ENCODE measurements at regions not wholly inside any gene's neighbourhood (a gene's known extent, or its start where the extent isn't known, plus 50 kb on each side); places are given as distances from the start of the nearest gene placed in this dataset.
A peak's percentile ranks its signal among the peaks of the same experiment; 100 is the strongest.

- DNase-seq = no peak
- H3K4me1 Mint-ChIP-seq = peaks cover 0 to 7% (median 2%) of the 10 kb centered on the region in 4 donors
- CTCF ChIA-PET (ENCODE audit: partially characterized antibody) = no interaction called here
- no peaks in the 10 kb centered on the region for H3K4me1 ChIP-seq (ENCODE audit: insufficient read depth, low read length)
- H3K4me3 Mint-ChIP-seq = no peak overlapping the region
- no peaks in the 10 kb centered on the region for H3K36me3 Mint-ChIP-seq
- H3K27ac Mint-ChIP-seq = no peak overlapping the region
- H3K27me3 ChIP-seq (ENCODE audit: insufficient read depth, low read length) = peaks cover 4% of the 10 kb centered on the region
- H3K27ac ChIP-seq (ENCODE audit: low read depth, low read length) = no peak overlapping the region
- no peaks in the 10 kb centered on the region for H3K36me3 ChIP-seq (ENCODE audit: insufficient read depth, low read length)
- peaks cover 0 to 3% (median 0%) of the 10 kb centered on the region in 8 donors for H3K9me3 Mint-ChIP-seq
- H3K9me3 ChIP-seq (ENCODE audit: control insufficient read depth in 1 of 2, low read length in 2 of 2) = no peaks in the 10 kb centered on the region
- no peak overlapping the region for H3K4me3 ChIP-seq (ENCODE audit: low read length in 2 of 2)
- POLR2A ChIA-PET (ENCODE audit: partially characterized antibody) = no interaction called here
- intact Hi-C loops (cut with micrococcal nuclease) = no loop called here
- H3K27me3 Mint-ChIP-seq = peaks cover 29 to 35% of the 10 kb centered on the region in 2 donors
Observed at GRCh38 chr13:111532111-111532510, 211.7 kb downstream of the TEX29 start.

GRCh38 chr13:111533900-111534683 is 213.7 kb downstream of the TEX29 start:
- intact Hi-C loops (cut with micrococcal nuclease) = no loop called here

GRCh38 chr13:111534751-111535522 is 214.5 kb downstream of the TEX29 start:
- peaks cover 29 to 31% of the 10 kb centered on the region in 2 donors for H3K27me3 Mint-ChIP-seq

More at GRCh38 chr13:111533900-111534683, 213.7 kb downstream of the TEX29 start:
- H3K27me3 Mint-ChIP-seq = peaks cover 29 to 33% of the 10 kb centered on the region in 2 donors
- no peak overlapping the region for H3K4me3 ChIP-seq (ENCODE audit: low read length in 2 of 2)
- CTCF ChIA-PET (ENCODE audit: partially characterized antibody) = no interaction called here
- no peaks in the 10 kb centered on the region for H3K36me3 ChIP-seq (ENCODE audit: insufficient read depth, low read length)
- H3K27ac ChIP-seq (ENCODE audit: low read depth, low read length) = no peak overlapping the region
- no peaks in the 10 kb centered on the region for H3K36me3 Mint-ChIP-seq
- H3K4me3 Mint-ChIP-seq = no peak overlapping the region
- no peak for DNase-seq
- peaks cover 0 to 7% (median 2%) of the 10 kb centered on the region in 4 donors for H3K4me1 Mint-ChIP-seq
- POLR2A ChIA-PET (ENCODE audit: partially characterized antibody) = no interaction called here
- peaks cover 4% of the 10 kb centered on the region for H3K27me3 ChIP-seq (ENCODE audit: insufficient read depth, low read length)
- peaks cover 0 to 3% (median 0%) of the 10 kb centered on the region in 8 donors for H3K9me3 Mint-ChIP-seq
- no peak overlapping the region for H3K27ac Mint-ChIP-seq
- no peaks in the 10 kb centered on the region for H3K9me3 ChIP-seq (ENCODE audit: control insufficient read depth in 1 of 2, low read length in 2 of 2)
- H3K4me1 ChIP-seq (ENCODE audit: insufficient read depth, low read length) = no peaks in the 10 kb centered on the region

GRCh38 chr13:111535523-111535811 is 215.0 kb downstream of the TEX29 start:
- H3K27ac ChIP-seq (ENCODE audit: low read depth, low read length) = no peak overlapping the region
- H3K4me1 ChIP-seq (ENCODE audit: insufficient read depth, low read length) = no peaks in the 10 kb centered on the region
- CTCF ChIA-PET (ENCODE audit: partially characterized antibody) = no interaction called here
- DNase-seq = no peak
- H3K36me3 Mint-ChIP-seq = no peaks in the 10 kb centered on the region
- H3K27me3 ChIP-seq (ENCODE audit: insufficient read depth, low read length) = peaks cover 4% of the 10 kb centered on the region
- peaks cover 0 to 3% (median 0%) of the 10 kb centered on the region in 8 donors for H3K9me3 Mint-ChIP-seq
- H3K9me3 ChIP-seq (ENCODE audit: control insufficient read depth in 1 of 2, low read length in 2 of 2) = no peaks in the 10 kb centered on the region
- H3K27ac Mint-ChIP-seq = no peak overlapping the region
- peak overlapping the region in 1 of 8 donors; percentile 28 for H3K4me3 Mint-ChIP-seq
- no peaks in the 10 kb centered on the region for H3K36me3 ChIP-seq (ENCODE audit: insufficient read depth, low read length)
- H3K4me3 ChIP-seq (ENCODE audit: low read length in 2 of 2) = no peak overlapping the region
- H3K4me1 Mint-ChIP-seq = peaks cover 0 to 7% (median 2%) of the 10 kb centered on the region in 4 donors
- intact Hi-C loops (cut with micrococcal nuclease) = no loop called here
- POLR2A ChIA-PET (ENCODE audit: partially characterized antibody) = no interaction called here
- H3K27me3 Mint-ChIP-seq = peaks cover 29 to 31% of the 10 kb centered on the region in 2 donors

More at GRCh38 chr13:111534751-111535522, 214.5 kb downstream of the TEX29 start:
- Histone ChIP-seq H3K4me3 (ENCODE audit: low read length in 2 of 2) (no peak overlapping the region), H3K4me1 (ENCODE audit: insufficient read depth, low read length) (no peaks in the 10 kb centered on the region), H3K9me3 (ENCODE audit: control insufficient read depth in 1 of 2, low read length in 2 of 2) (no peaks in the 10 kb centered on the region), H3K27me3 (ENCODE audit: insufficient read depth, low read length) (peaks cover 4% of the 10 kb centered on the region), H3K27ac (ENCODE audit: low read depth, low read length) (no peak overlapping the region), H3K36me3 (ENCODE audit: insufficient read depth, low read length) (no peaks in the 10 kb centered on the region)
- Mint-ChIP-seq H3K27ac (no peak overlapping the region), H3K4me1 (peaks cover 0 to 7% (median 2%) of the 10 kb centered on the region in 4 donors), H3K36me3 (no peaks in the 10 kb centered on the region), H3K9me3 (peaks cover 0 to 3% (median 0%) of the 10 kb centered on the region in 8 donors), H3K4me3 (peak overlapping the region in 1 of 8 donors; percentile 28)
- DNase-seq = no peak
- ChIA-PET CTCF (ENCODE audit: partially characterized antibody) (no interaction called here), POLR2A (ENCODE audit: partially characterized antibody) (interaction anchor here (0.6 kb wide), 1 partner anchor 70 kb away, joined by 3 read pairs; no protein-coding TSS in a partner anchor)
- intact Hi-C loops (cut with micrococcal nuclease) = no loop called here

- Mint-ChIP-seq H3K27ac (no peak overlapping the region), H3K27me3 (peaks cover 27 to 29% of the 10 kb centered on the region in 2 donors), H3K9me3 (peaks cover 0 to 4% (median 0%) of the 10 kb centered on the region in 8 donors), H3K4me1 (peaks cover 0 to 7% (median 2%) of the 10 kb centered on the region in 4 donors), H3K4me3 (no peak overlapping the region), H3K36me3 (no peaks in the 10 kb centered on the region)
- no peak for DNase-seq
- H3K4me1 ChIP-seq (ENCODE audit: insufficient read depth, low read length) = no peaks in the 10 kb centered on the region
- POLR2A ChIA-PET (ENCODE audit: partially characterized antibody) = no interaction called here
- intact Hi-C loops (cut with micrococcal nuclease) = no loop called here
- H3K9me3 ChIP-seq (ENCODE audit: control insufficient read depth in 1 of 2, low read length in 2 of 2) = no peaks in the 10 kb centered on the region
- peaks cover 4% of the 10 kb centered on the region for H3K27me3 ChIP-seq (ENCODE audit: insufficient read depth, low read length)
- CTCF ChIA-PET (ENCODE audit: partially characterized antibody) = no interaction called here
- no peak overlapping the region for H3K4me3 ChIP-seq (ENCODE audit: low read length in 2 of 2)
- no peak overlapping the region for H3K27ac ChIP-seq (ENCODE audit: low read depth, low read length)
- no peaks in the 10 kb centered on the region for H3K36me3 ChIP-seq (ENCODE audit: insufficient read depth, low read length)
Observed at GRCh38 chr13:111536075-111536642, 215.7 kb downstream of the TEX29 start.

- intact Hi-C loops (cut with micrococcal nuclease) = no loop called here
- H3K9me3 ChIP-seq (ENCODE audit: control insufficient read depth in 1 of 2, low read length in 2 of 2) = no peaks in the 10 kb centered on the region
- no peak overlapping the region for H3K4me3 ChIP-seq (ENCODE audit: low read length in 2 of 2)
- ChIA-PET CTCF (ENCODE audit: partially characterized antibody) (no interaction called here), POLR2A (ENCODE audit: partially characterized antibody) (no interaction called here)
- peaks cover 24 to 25% of the 10 kb centered on the region in 2 donors for H3K27me3 Mint-ChIP-seq
- no peak for DNase-seq
- H3K27ac Mint-ChIP-seq = peak overlapping the region in 1 of 7 donors; percentile 66
- peaks cover 4% of the 10 kb centered on the region for H3K27me3 ChIP-seq (ENCODE audit: insufficient read depth, low read length)
- H3K4me1 Mint-ChIP-seq = peaks cover 0 to 7% (median 2%) of the 10 kb centered on the region in 4 donors
- H3K36me3 Mint-ChIP-seq = no peaks in the 10 kb centered on the region
- no peaks in the 10 kb centered on the region for H3K4me1 ChIP-seq (ENCODE audit: insufficient read depth, low read length)
- H3K27ac ChIP-seq (ENCODE audit: low read depth, low read length) = no peak overlapping the region
- H3K36me3 ChIP-seq (ENCODE audit: insufficient read depth, low read length) = no peaks in the 10 kb centered on the region
- no peak overlapping the region for H3K4me3 Mint-ChIP-seq
- peaks cover 0 to 6% (median 0%) of the 10 kb centered on the region in 8 donors for H3K9me3 Mint-ChIP-seq
Observed at GRCh38 chr13:111537115-111537728, 216.8 kb downstream of the TEX29 start.
